HEK293 (cell line): ENCODE measurements at regions not wholly inside any gene's neighbourhood (a gene's known extent, or its start where the extent isn't known, plus 50 kb on each side); places are given as distances from the start of the nearest gene placed in this dataset.

ENCODE experiments used
- BCL11B ChIP-seq: fragments of 450-650 bp; formaldehyde crosslinking; IDR thresholded peaks from 2 replicates; pipeline ENCODE4 v1.5.1; 2016; ENCODE audit warnings: low read depth, missing biosample characterization, missing genetic modification characterization
- RBAK ChIP-seq: fragments of 450-650 bp; formaldehyde crosslinking; IDR thresholded peaks from 2 replicates; pipeline ENCODE4 v1.5.1; 2016; ENCODE audit warnings: missing biosample characterization, missing genetic modification characterization
- YY1 ChIP-seq: fragments of 450-650 bp; formaldehyde crosslinking; IDR thresholded peaks from 2 replicates; pipeline ENCODE4 v1.5.1; 2018; ENCODE audit warnings: missing biosample characterization, missing genetic modification characterization
- ZEB2 ChIP-seq: fragments of 450-650 bp; formaldehyde crosslinking; IDR thresholded peaks from 2 replicates; pipeline ENCODE4 v1.5.1; 2016; ENCODE audit warnings: missing biosample characterization, missing genetic modification characterization
- ZNF138 ChIP-seq: fragments of 450-650 bp; formaldehyde crosslinking; IDR thresholded peaks from 2 replicates; pipeline ENCODE4 v1.5.1; 2016; ENCODE audit warnings: missing biosample characterization, missing genetic modification characterization, borderline replicate concordance
- ZNF239 ChIP-seq: fragments of 450-650 bp; formaldehyde crosslinking; IDR thresholded peaks from 2 replicates; pipeline ENCODE4 v1.5.1; 2016; ENCODE audit warnings: missing biosample characterization, missing genetic modification characterization
- ZNF530 ChIP-seq: fragments of 450-650 bp; formaldehyde crosslinking; IDR thresholded peaks from 2 replicates; pipeline ENCODE4 v1.5.1; 2016; ENCODE audit warnings: low read depth, missing biosample characterization, missing genetic modification characterization
- ZNF549 ChIP-seq: fragments of 450-650 bp; IDR thresholded peaks from 2 replicates; pipeline ENCODE4 v1.5.1; 2018; ENCODE audit warnings: missing biosample characterization, missing genetic modification characterization, mild to moderate bottlenecking, inconsistent platforms, moderate library complexity
- ZNF555 ChIP-seq: fragments of 450-650 bp; formaldehyde crosslinking; conservative IDR thresholded peaks from 2 replicates; pipeline ENCODE4 v1.5.1; 2017; ENCODE audit warnings: missing biosample characterization, mild to moderate bottlenecking, missing genetic modification characterization, inconsistent platforms
- ZNF626 ChIP-seq: fragments of 450-650 bp; sonication (Bioruptor Pico); formaldehyde crosslinking; IDR thresholded peaks from 2 replicates; pipeline ENCODE4 v1.5.1; 2018; ENCODE audit warnings: missing biosample characterization, missing genetic modification characterization, inconsistent platforms
- ZNF701 ChIP-seq: fragments of 450-650 bp; formaldehyde crosslinking; IDR thresholded peaks from 2 replicates; pipeline ENCODE4 v1.5.1; 2016; ENCODE audit warnings: missing biosample characterization, missing genetic modification characterization
- ZNF830 ChIP-seq: fragments of 450-650 bp; IDR thresholded peaks from 2 replicates; pipeline ENCODE4 v1.5.0; 2018; ENCODE audit warnings: missing biosample characterization, missing genetic modification characterization, low read depth, mild to moderate bottlenecking, moderate library complexity
- TF ChIP-seq, protein P1 (sequence below): fragments of 450-650 bp; formaldehyde crosslinking; IDR thresholded peaks from 2 replicates; pipeline ENCODE4 v1.5.1; 2016; ENCODE audit warnings: missing biosample characterization, missing genetic modification characterization
- TF ChIP-seq, protein P2 (sequence below): fragments of 450-650 bp; formaldehyde crosslinking; conservative IDR thresholded peaks from 2 replicates; pipeline ENCODE4 v1.5.1; 2016; ENCODE audit warnings: low read depth, missing biosample characterization, missing genetic modification characterization

DNA sequence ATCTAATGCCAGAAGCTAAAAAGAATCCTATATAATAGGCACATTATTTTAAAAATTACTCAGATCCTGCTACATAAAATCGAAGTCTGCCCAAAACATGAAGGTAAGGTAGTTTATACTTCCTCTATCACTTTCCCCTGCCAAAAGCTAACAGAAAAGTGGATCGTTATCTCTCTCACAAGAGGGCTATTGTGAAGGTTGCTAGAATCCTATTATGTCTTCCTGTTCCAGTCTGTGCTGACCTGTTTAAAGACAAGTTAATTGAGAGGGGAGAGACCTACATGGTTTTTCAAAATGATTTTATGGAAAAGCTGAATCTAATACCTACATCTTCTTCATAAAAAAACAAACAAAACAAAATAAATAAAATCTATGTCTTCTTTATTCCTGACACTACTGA, 1410.9 kb upstream of the CDH8 start:
- TF ChIP-seq, protein P1, sequence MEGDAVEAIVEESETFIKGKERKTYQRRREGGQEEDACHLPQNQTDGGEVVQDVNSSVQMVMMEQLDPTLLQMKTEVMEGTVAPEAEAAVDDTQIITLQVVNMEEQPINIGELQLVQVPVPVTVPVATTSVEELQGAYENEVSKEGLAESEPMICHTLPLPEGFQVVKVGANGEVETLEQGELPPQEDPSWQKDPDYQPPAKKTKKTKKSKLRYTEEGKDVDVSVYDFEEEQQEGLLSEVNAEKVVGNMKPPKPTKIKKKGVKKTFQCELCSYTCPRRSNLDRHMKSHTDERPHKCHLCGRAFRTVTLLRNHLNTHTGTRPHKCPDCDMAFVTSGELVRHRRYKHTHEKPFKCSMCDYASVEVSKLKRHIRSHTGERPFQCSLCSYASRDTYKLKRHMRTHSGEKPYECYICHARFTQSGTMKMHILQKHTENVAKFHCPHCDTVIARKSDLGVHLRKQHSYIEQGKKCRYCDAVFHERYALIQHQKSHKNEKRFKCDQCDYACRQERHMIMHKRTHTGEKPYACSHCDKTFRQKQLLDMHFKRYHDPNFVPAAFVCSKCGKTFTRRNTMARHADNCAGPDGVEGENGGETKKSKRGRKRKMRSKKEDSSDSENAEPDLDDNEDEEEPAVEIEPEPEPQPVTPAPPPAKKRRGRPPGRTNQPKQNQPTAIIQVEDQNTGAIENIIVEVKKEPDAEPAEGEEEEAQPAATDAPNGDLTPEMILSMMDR, result no peak
- TF ChIP-seq ZNF138, result no peak
- no peak for TF ChIP-seq ZNF239 (tag by site-specific recombination)
- TF ChIP-seq, protein P2, sequence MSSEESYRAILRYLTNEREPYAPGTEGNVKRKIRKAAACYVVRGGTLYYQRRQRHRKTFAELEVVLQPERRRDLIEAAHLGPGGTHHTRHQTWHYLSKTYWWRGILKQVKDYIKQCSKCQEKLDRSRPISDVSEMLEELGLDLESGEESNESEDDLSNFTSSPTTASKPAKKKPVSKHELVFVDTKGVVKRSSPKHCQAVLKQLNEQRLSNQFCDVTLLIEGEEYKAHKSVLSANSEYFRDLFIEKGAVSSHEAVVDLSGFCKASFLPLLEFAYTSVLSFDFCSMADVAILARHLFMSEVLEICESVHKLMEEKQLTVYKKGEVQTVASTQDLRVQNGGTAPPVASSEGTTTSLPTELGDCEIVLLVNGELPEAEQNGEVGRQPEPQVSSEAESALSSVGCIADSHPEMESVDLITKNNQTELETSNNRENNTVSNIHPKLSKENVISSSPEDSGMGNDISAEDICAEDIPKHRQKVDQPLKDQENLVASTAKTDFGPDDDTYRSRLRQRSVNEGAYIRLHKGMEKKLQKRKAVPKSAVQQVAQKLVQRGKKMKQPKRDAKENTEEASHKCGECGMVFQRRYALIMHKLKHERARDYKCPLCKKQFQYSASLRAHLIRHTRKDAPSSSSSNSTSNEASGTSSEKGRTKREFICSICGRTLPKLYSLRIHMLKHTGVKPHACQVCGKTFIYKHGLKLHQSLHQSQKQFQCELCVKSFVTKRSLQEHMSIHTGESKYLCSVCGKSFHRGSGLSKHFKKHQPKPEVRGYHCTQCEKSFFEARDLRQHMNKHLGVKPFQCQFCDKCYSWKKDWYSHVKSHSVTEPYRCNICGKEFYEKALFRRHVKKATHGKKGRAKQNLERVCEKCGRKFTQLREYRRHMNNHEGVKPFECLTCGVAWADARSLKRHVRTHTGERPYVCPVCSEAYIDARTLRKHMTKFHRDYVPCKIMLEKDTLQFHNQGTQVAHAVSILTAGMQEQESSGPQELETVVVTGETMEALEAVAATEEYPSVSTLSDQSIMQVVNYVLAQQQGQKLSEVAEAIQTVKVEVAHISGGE (tag by site-specific recombination), result no peak
- no peak for TF ChIP-seq ZNF530 (tag by site-specific recombination)
- no peak for TF ChIP-seq ZEB2
- no peak for TF ChIP-seq RBAK (tag by site-specific recombination)
- no peak for TF ChIP-seq ZNF701 (tag by site-specific recombination)
- TF ChIP-seq YY1 (tag by site-specific recombination), result no peak
- TF ChIP-seq ZNF626, result no peak
- TF ChIP-seq ZNF549, result no peak
- no peak for TF ChIP-seq ZNF830 (tag by site-specific recombination)
- no peak for TF ChIP-seq BCL11B (tag by site-specific recombination)
- no peak for TF ChIP-seq ZNF555
